GM06990 (cell line): ENCODE measurements at regions not wholly inside any gene's neighbourhood (a gene's known extent, or its start where the extent isn't known, plus 50 kb on each side); places are given as distances from the start of the nearest gene placed in this dataset.

ENCODE experiments used
- DNase-seq: peaks from one replicate; pipeline ENCODE4 v3.0.0-alpha.2; 2011; ENCODE audit not compliant: insufficient read length; ENCODE audit errors: extremely low read depth
- H3K27me3 ChIP-seq: replicated peaks from 2 replicates; pipeline ENCODE4 v1.6.0; 2011; ENCODE audit warnings: low read length; ENCODE audit not compliant: control insufficient read depth, insufficient read depth
- H3K36me3 ChIP-seq: 2 replicates; pipeline ENCODE4 v1.5.1; 2011; ENCODE audit warnings: low read length; ENCODE audit not compliant: control insufficient read depth, insufficient read depth
- H3K4me3 ChIP-seq: replicated peaks from 2 replicates; pipeline ENCODE4 v1.5.1; 2011; ENCODE audit warnings: low read depth, mild to moderate bottlenecking, control low read depth, low read length
- TF ChIP-seq, protein P1 (sequence below): IDR thresholded peaks from 2 replicates; pipeline ENCODE4 v1.5.1; 2011; ENCODE audit warnings: low read length, control low read depth, mild to moderate bottlenecking, inconsistent platforms; ENCODE audit not compliant: insufficient read depth, poor library complexity, severe bottlenecking

DNA sequence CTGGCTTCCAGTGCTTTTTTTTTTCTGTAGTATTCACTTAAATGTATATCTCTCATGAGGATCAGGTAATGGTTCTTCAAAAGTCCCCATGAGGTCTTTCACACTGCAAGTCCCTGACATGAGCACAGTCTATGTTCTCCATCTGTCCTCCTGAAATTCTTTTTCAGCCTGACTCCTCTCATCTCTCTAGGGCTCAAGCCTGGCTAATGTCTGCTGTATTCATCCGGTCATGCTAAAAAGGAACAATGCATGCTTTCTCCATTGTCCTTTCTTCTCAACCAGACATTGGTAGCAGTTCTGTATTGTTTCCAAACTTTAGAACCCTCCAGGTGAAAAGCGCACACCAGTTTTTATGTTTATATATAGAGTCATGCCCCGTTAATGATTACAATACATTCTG is 368.3 kb upstream of the OLFM3 start:
- Histone ChIP-seq H3K36me3 (no peaks in the 10 kb centered on the region), H3K4me3 (no peak overlapping the region), H3K27me3 (no peaks in the 10 kb centered on the region)
- TF ChIP-seq, protein P1, sequence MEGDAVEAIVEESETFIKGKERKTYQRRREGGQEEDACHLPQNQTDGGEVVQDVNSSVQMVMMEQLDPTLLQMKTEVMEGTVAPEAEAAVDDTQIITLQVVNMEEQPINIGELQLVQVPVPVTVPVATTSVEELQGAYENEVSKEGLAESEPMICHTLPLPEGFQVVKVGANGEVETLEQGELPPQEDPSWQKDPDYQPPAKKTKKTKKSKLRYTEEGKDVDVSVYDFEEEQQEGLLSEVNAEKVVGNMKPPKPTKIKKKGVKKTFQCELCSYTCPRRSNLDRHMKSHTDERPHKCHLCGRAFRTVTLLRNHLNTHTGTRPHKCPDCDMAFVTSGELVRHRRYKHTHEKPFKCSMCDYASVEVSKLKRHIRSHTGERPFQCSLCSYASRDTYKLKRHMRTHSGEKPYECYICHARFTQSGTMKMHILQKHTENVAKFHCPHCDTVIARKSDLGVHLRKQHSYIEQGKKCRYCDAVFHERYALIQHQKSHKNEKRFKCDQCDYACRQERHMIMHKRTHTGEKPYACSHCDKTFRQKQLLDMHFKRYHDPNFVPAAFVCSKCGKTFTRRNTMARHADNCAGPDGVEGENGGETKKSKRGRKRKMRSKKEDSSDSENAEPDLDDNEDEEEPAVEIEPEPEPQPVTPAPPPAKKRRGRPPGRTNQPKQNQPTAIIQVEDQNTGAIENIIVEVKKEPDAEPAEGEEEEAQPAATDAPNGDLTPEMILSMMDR = no peak
- no peak for DNase-seq

DNA sequence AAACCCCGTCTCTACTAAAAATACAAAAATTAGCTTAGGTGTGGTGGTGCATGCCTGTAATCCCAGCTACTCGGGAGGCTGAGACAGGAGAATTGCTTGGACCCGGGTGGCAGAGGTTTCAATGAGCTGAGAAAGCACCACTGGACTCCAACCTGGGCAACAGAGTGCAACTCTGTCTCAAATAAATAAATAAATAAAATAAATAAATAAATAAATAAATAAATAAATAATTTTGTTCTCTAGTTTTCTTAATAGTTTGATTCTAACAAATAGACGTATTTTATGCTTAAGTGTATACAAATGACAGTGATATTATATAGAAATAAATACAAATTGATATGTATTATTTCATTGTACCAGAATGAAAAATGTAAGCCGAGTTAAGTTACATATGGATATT is 339.9 kb upstream of the OLFM3 start:
- Histone ChIP-seq H3K4me3 (no peak overlapping the region), H3K36me3 (no peaks in the 10 kb centered on the region), H3K27me3 (no peaks in the 10 kb centered on the region)
- TF ChIP-seq, protein P1 = no peak
- DNase-seq = no peak

DNA sequence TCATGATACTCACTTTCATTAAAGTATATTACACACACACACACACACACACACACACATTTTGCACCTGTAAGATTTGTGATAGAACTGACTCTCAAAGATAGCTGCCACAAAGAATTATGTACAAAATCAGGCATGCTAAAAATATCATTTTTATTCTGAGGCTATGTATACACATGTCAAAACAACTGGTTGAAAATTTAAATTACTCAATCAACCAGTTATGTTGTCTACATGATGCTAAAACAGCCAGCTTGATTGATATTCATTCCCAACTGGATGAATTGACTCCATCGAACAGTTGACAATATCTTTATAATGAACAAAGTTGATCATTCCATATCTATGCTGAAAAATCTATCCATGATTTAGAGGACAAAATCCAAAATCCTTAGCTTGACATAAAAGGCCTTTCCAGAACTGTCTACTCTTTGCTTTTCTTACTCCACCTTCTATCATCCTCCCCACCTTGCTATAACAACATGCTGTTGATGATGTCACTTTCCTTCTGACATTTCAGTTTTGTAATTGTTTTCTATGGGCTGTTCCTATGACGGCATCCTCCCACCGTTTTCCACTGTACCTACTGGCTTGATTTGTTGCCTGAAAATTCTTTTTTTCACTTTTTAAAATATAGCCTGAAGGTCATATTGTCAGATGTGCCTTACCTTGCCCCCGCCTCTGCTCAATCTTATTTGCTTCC is 321.5 kb upstream of the OLFM3 start:
- TF ChIP-seq, protein P1 = no peak
- H3K36me3 ChIP-seq = no peaks in the 10 kb centered on the region
- DNase-seq = no peak
- no peaks in the 10 kb centered on the region for H3K27me3 ChIP-seq
- H3K4me3 ChIP-seq = no peak overlapping the region

DNA sequence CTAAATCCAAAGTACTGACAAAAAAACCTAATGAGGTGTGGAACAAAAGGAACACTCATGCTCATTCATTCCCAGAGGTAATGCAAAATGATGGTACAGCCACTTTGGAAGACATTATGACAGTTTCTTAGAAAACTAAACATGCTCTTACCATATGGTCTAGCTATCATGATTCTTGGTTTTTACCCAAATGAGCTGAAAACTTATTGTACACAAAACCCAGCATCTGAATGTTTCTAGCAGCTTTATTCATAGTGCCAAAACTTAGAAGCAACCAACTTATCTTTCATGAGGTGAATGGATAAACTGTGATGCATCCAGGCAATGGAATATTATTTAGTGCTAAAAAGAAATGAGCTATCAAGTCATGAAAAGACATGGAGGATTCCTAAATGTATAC is 318.4 kb upstream of the OLFM3 start:
- TF ChIP-seq, protein P1 = no peak
- no peak for DNase-seq

DNA sequence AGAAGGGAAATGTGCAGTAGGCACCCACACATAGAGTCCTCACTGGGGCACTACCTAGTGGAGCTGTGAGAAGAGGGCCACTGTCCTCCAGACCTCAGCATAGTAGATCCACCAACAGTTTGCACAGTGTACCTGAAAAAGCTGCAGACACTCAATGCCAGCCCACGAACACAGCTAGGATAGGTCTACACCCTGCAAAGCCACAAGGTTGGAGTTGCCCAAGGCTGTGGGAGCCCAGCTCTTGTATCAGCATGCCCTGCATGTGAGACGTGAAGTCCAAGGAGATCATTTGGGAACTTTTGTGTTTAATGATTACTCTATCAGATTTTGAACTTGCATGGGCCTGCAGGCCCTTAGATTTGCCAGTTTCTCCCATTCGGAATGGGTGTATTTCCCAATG is 299.4 kb upstream of the OLFM3 start:
- H3K4me3 ChIP-seq = no peak overlapping the region
- no peak for DNase-seq

More for the DNA sequence above, 318.4 kb upstream of the OLFM3 start:
- Histone ChIP-seq H3K27me3 (no peaks in the 10 kb centered on the region), H3K36me3 (no peaks in the 10 kb centered on the region), H3K4me3 (no peak overlapping the region)

More for the DNA sequence above, 299.4 kb upstream of the OLFM3 start:
- TF ChIP-seq, protein P1 = no peak
- Histone ChIP-seq H3K27me3 (no peaks in the 10 kb centered on the region), H3K36me3 (no peaks in the 10 kb centered on the region)
